ENCODE measurements at regions not wholly inside any gene's neighbourhood (a gene's known extent, or its start where the extent isn't known, plus 50 kb on each side); places are given as distances from the start of the nearest gene placed in this dataset.

- DNase-seq (ENCODE audit: low read depth in 2 of 2), result no peak
These were observed 777.5 kb upstream of the TYRP1 start for GRCh38 chr9:11915699-11916098.

GRCh38 chr9:11928871-11929321, 764.3 kb upstream of the TYRP1 start:
- no peak for DNase-seq (ENCODE audit: low read depth in 2 of 2)

GRCh38 chr9:11931109-11931508, 762.1 kb upstream of the TYRP1 start:
- DNase-seq (ENCODE audit: low read depth in 2 of 2), result peak in 1 of 2 experiments; percentile 17

GRCh38 chr9:11931751-11932150, 761.4 kb upstream of the TYRP1 start:
- DNase-seq (ENCODE audit: low read depth in 2 of 2), result no peak

GRCh38 chr9:11933926-11934325, 759.3 kb upstream of the TYRP1 start:
- peak; percentile 85 to 90 for DNase-seq (ENCODE audit: low read depth in 2 of 2)

GRCh38 chr9:11946531-11946930, 746.7 kb upstream of the TYRP1 start:
- DNase-seq (ENCODE audit: low read depth in 2 of 2), result peak; percentile 54 to 59

GRCh38 chr9:11962327-11962726, 730.9 kb upstream of the TYRP1 start:
- no peak for DNase-seq (ENCODE audit: low read depth in 2 of 2)

GRCh38 chr9:11966786-11967185, 726.4 kb upstream of the TYRP1 start:
- no peak for DNase-seq (ENCODE audit: low read depth in 2 of 2)

GRCh38 chr9:11968631-11969030, 724.6 kb upstream of the TYRP1 start:
- DNase-seq (ENCODE audit: low read depth in 2 of 2), result no peak

- DNase-seq (ENCODE audit: low read depth in 2 of 2), result no peak
These were observed 720.2 kb upstream of the TYRP1 start for GRCh38 chr9:11973011-11973410.

- DNase-seq (ENCODE audit: low read depth in 2 of 2), result no peak
These were observed 719.7 kb upstream of the TYRP1 start for GRCh38 chr9:11973511-11973910.

GRCh38 chr9:11992866-11993265, 700.3 kb upstream of the TYRP1 start:
- no peak for DNase-seq (ENCODE audit: low read depth in 2 of 2)

GRCh38 chr9:12014488-12014887, 678.7 kb upstream of the TYRP1 start:
- DNase-seq (ENCODE audit: low read depth in 2 of 2), result no peak

GRCh38 chr9:12054235-12054634, 639.0 kb upstream of the TYRP1 start:
- no peak for DNase-seq (ENCODE audit: low read depth in 2 of 2)

GRCh38 chr9:12056874-12057273, 636.3 kb upstream of the TYRP1 start:
- no peak for DNase-seq (ENCODE audit: low read depth in 2 of 2)

GRCh38 chr9:12060067-12060466, 633.1 kb upstream of the TYRP1 start:
- no peak for DNase-seq (ENCODE audit: low read depth in 2 of 2)

- no peak for DNase-seq (ENCODE audit: low read depth in 2 of 2)
These were observed 632.4 kb upstream of the TYRP1 start for GRCh38 chr9:12060811-12061210.

- no peak for DNase-seq (ENCODE audit: low read depth in 2 of 2)
These were observed 628.1 kb upstream of the TYRP1 start for GRCh38 chr9:12065050-12065449.

- no peak for DNase-seq (ENCODE audit: low read depth in 2 of 2)
These were observed 627.5 kb upstream of the TYRP1 start for GRCh38 chr9:12065686-12066085.

GRCh38 chr9:12066455-12067035, 626.6 kb upstream of the TYRP1 start:
- DNase-seq (ENCODE audit: low read depth in 2 of 2), result no peak

- DNase-seq (ENCODE audit: low read depth in 2 of 2), result no peak
These were observed 623.8 kb upstream of the TYRP1 start for GRCh38 chr9:12069366-12069765.

GRCh38 chr9:12085399-12085798, 607.8 kb upstream of the TYRP1 start:
- no peak for DNase-seq (ENCODE audit: low read depth in 2 of 2)

GRCh38 chr9:12091865-12092527, 601.2 kb upstream of the TYRP1 start:
- DNase-seq (ENCODE audit: low read depth in 2 of 2), result no peak

- no peak for DNase-seq (ENCODE audit: low read depth in 2 of 2)
These were observed 599.1 kb upstream of the TYRP1 start for GRCh38 chr9:12094046-12094445.
